HG02759 (cell line): ENCODE measurements at regions not wholly inside any gene's neighbourhood (a gene's known extent, or its start where the extent isn't known, plus 50 kb on each side); places are given as distances from the start of the nearest gene placed in this dataset.

ENCODE experiments used
- ATAC-seq: cut with Tn5 transposase; IDR thresholded peaks from one replicate; pipeline ENCODE4 v1.9.1; 2021; ENCODE audit warnings: mild to moderate bottlenecking, moderate library complexity; ENCODE audit not compliant: unreplicated experiment

DNA sequence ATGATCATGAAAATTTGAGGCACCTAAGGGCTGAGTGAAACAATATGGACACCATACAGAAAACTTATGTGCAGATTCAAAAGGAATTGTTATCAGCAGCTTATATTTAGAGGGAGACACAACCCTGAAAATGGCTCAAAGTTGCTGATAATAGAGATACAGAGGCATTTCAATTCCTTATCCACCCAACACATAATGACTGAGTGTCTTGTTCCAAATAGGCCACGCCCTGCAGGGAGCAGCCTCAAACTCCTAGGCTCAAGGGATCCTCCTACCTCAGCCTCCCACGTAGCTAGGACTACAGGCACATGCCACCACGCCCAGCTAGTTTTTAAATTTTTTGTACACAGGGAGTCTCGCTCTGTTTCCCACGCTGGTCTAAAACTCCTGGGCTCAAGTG lies 79.0 kb downstream of the LBH start:
- no peak for ATAC-seq

DNA sequence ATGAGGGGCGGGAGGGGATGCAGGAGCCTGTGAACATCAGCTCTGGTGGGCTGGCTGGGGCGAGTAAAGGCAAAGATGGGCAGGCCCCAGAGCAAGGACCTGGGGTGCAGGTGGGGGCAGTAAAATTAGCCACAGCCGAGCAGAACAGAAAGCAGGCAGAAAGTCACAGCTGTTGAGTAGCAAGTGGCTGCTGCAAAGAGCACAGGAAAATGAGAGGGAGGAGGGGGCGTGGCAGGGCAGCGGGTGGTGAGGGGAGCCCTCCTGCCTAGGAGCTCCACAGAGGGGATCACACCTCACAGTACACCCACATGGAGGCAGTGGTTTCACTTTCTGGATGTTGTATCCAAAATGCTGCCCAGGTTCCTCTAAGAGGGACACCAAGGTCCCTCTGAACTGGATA lies 79.6 kb downstream of the LBH start:
- ATAC-seq = no peak

DNA sequence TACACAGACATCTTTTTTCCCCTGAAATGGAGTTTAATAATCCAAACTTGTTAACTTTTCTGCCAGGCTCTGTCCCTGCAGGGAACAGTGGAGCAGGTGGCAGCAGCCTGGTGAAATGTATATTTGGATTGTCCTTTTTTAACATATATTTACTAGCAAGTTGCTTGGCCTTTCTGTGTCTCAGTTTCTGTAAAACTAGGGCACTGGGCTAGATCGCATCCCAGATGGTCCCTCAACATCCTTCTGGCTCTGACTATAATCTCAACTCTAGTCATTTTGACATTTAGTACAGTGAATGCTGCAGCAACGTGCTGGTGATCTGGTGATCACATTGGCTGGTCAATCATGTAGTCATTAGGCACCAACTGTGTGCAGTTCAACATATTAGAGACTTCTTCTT lies 80.4 kb downstream of the LBH start:
- no peak for ATAC-seq

DNA sequence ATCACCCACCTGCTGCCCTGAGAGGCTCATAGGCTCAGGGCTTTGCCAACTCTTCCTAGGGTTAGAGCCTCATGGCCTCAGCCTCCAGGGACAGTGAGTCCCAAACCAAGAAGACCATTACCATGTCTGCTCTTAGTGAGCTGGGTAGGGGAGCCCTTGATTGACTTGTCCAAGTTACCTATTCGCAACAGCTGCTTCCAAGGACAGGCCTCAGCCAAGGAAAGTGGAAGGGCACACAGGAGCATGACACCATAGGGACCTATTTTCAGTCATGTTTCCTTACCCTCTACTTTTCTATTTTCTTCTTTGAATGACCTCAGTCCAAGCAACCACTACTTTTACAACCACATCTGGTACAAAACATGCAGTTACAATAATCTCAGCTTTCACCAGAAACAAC lies 81.6 kb downstream of the LBH start:
- ATAC-seq = no peak

DNA sequence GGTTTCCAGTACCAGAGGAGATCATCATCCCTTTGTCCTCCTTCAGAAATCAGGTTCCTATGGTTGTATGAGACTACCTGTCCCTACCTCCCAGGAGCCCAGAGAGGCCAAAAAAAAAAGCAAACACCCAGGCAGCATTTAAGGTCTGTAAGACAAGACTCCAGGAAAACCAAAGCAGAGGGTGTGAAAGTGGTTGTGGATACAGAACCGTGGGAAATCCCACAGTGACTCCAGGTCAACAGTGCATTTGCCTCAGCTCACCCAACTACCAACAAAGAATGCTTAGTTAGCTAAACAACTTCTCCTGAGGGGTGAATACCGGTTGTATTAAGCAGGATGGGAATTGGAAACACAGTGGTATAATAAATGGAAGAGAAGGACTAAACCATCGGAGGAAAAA lies 83.6 kb downstream of the LBH start:
- ATAC-seq = no peak

DNA sequence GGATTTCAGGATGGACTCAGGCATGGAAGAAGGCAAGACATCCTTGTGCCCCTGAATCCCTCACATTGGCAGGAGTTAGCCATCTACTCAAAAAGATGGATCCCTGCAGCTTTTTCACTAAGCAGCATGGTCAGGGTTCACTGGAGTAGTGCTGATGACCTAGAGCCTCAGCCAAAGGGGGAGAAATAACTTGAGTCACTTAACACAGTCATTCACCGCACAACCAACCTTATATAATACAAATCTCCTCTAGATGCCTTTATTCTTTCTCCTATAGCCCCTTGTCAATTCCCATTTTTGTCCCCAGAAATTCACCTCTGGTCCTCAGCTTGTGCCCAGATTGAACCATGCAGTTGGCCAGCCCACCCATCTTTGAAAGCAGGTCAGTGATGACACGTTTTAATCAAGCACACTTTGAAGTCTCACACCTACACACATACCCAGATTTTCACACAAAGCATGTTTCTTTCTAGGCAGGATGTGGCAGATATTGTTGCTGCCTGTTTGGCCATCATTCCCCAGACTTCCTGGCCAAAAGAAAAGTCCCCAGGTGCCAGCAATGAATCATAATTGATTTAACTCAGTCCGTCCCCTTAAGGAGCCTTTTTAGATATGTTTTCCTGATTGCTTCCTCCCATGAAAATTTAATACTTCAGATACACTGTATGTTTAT lies 84.2 kb downstream of the LBH start:
- no peak for ATAC-seq

DNA sequence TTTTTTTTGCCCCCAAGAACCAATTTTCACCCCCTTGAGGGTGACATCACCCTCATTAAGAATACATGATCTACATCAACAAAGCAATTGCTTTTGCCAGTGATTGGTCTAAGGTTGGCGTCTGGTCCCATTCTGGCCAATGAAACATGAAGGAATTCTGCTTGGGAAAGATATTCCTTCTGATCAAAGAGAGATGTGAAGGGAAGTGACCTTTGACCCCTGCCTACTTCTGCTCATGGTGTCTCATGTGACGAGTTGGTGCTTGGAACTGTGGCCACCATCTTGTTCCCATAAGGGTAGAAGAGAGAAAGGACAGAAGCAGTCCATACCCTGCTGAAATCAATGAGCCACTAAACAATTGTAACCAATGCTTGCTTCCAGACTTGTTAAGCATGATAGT lies 85.1 kb downstream of the LBH start:
- ATAC-seq = no peak

DNA sequence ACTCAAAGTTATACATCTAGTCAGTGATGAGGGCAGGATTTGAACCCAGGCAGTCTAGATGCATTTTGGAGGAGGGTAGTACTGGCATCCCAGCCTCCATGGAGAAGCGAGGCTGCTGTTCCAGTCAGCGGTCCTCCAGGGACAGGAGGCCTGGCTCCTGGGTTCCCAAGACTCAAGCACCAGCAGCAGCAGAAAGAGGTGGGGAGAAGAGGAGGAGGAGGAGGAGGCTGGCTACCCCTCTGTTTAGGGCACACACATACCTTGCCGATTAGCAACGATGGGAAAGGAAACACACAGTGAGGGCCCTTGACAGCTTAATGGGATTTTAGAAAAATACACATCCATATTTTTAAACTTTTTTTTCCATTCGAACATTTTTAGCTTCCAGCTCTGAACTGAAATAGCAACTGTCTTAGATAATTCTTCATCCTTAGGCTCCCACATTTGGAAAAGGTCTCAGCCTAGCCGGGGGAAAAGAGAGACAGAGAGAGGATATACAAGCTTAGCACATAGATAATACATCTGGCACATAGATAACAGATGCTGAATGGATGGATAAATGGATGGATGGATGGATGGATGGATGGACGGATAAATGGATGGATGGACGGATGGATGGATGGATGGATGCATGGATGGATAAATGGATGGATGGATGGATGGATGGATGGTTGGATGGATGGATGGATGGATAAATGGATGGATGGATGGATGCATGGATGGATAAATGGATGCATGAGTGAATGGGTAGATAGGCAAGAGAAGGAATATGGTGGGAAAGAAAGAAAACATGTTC lies 87.9 kb downstream of the LBH start:
- no peak for ATAC-seq

DNA sequence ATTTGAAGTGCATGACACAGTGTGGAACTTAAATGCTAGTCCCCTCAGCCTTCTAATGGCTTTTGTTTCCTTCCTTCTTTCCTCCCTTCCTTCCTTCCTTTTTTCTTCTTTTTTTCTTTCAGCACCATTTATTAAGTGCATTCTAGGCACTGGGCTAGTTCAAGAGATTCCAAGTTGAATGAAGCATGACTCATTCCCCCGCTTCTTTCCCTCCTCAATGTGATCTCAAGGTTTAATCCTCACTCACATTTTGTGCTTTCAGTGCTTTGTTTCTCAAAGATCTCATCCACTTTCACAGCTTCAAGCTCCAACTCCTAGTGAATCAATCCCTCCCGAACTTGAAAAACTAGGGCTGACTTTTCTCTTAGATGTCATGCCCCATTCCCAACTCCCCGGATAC lies 90.1 kb downstream of the LBH start:
- no peak for ATAC-seq

DNA sequence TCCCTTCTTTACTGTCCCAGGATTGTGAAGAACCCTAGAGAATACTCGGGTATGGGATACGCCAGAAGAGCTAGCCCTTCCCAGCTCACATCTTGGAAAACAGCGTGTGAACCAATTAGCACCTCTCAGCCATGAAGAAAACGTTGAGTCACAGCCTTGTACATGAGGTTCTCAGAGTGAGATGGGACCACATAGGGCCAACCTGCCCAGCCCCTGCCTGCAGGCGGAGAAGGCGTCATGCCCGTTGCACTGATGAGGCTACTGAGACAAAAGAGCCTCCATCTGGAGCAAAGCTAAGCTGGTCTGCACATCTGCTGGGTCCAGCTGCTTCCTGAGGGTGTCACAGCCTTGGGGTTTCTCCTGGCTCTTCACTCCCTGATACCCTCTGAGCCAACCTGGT lies 92.2 kb downstream of the LBH start:
- no peak for ATAC-seq

DNA sequence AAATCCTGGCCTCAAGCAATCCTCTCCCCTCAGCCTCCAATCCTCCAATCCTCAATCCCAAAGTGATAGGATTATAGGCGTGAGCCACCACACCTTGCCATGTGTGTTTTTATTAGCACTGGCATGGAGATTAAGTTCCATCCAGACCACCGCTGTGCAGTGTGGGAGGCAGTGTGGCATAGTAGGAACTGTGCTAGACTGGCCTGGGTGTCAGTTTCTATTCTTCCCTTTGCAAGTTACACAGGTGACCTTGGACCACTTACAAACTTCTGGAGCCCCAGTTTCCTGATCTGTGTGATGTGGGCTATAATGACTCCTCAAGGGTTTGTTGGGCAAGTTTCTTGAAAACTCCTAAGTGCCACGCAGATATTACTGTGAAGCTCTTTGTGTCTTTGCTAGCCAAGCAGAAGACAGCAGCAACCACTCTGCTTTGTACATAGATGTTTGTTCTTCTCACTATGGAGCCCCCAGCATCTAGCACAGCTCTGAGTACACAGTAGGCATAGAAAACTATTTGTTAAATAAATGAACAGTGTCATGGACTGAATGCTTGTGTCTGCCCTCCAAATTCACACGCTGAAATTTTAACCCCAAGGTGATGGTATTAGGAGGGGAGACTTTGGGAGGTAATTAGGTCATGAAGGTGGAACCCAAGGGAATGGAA lies 93.0 kb downstream of the LBH start:
- ATAC-seq = no peak

DNA sequence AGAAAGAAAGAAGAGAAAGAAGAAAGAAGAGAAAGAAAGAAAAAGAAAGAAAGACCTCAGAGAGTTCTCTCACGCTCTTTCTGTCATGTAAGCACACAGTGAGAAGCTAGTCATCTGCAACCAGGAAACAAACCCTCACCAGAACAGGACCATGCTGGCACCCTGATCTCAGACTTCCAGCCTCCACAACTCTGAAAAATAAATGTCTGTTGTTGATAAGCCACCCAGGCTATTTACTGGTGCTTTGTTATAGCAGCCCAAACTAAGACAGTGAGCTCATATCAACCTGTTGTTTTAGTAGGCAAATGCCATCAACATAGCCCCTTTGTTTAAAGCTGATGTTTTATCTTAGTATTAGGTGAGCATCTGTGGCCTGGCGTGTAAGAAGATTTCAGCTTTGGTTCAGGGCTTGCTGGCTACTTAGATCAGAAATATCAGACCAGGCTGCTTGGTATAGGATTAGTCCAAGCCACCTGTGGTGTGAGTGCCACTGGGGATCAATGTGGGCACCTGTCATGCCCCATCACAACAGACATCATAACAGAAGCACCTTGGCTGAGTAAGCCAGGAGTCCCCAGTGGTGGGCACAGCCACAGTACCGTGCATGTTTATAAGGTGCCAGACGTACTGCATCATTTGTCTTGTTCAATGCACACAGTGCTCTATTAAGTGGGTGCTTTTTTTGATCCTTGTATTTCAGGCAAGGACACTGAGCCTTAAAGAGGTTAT lies 94.4 kb downstream of the LBH start:
- no peak for ATAC-seq

DNA sequence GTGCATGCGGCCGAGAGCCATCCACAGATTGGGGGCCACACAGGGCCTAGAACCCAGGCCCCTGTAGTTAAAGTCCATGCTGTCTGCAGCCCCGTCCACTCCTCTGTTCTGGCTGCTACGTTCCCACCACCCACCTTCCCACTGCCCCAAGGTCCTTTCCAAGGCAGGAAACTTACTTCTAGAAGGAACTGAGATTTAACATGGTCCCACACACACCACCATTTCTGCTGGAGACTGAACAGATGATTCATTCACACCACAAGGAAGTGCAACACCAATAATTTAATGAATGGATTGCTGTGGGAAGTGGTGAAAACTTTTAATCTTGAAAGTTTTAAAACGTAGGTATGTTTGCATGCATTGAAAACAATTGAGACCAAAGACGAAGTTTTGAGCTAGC lies 95.2 kb downstream of the LBH start:
- no peak for ATAC-seq

DNA sequence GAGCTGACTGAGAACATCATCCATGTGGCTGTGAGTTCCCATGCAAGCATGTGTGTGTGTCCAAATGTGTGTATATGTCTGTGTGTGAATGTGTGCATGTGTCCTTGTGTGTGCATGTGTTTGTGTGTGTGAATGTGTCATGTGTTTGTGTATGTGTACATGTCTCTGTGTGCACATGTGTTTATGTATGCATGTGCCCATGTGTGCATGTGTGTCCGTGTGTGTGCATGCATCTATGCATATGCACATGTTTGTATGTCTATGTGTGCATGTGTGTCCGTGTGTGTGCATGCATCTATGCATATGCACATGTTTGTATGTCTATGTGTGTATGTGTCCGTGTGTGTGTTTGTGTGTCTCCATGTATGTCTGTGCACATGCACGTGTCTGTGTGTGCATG lies 99.7 kb downstream of the LBH start:
- ATAC-seq = no peak

DNA sequence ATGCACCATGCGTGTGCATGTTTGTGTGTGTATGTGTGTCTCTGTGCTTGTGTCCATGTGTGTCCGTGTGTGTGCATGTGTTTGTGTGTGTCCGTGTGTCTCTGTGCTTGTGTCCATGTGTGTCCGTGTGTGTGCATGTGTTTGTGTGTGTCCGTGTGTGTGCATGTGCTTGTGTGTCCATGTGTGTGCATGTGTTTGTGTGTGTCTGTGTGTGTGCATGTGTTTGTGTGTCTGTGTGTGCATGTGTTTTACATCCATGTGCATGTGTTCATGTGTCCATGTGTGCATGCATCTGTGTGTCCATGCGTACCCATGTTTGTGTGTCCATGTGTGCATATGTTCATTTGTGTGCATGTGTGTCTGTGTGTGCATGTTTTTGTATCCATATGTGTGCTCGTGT lies 100.5 kb downstream of the LBH start:
- no peak for ATAC-seq

DNA sequence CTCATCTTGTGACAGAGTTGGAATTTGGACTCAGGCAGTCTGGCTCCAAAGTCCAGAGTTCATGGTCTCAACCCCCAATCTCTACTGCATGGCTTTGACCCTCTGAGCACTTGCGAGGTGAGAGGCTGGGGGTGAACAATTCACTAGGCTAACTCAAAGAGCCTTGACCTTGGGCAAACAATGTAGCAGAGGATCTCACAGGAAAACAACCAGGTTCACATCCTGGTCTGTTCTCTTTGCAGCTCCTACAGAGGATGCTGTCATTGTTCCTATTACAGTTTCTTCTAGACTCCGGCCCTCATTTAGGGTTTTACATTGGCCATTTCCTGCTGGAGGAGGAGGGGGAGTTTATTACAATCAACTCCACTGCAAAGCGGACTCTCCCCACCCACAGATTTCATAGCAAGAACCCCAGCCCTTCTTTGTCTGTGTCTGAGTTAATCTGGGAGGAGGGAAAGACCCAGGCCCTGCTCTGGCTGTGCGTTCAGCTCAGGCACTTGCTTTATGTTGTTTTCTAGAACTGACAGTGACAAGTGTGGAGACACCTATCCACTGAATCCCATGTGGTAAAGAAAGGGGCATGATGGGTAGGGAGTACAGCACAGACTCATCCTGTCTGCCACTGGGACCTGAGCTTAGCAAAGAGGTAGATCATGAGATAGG lies 101.6 kb downstream of the LBH start:
- no peak for ATAC-seq

DNA sequence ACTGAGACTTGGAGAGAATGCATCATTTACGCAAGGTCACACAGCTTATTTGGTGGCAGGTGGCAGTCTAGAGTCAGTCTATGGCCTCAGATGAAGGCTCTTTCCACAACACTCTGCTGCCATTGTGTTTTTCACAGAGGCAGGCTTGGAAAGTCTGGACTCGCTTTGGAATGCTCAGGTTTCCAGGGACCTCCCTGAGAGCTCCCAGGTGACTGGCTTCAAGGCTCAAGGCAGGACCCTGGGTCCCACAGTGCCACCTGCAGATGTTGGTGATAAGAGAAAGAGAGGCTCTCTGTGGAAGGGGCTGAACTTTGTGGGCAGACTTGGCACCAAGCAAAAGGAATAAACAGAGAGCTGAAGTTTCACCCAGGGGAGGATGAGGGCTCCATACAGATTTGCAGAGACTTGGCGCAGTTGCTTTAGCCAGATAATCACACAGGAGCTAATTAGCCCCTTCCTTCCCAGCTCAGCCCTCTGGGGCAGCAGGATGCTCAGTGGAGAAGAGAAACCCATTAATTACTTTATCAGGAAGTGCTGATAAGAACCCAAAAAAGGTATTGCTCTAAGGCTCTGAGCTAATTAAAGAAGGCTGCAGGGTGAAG lies 103.5 kb downstream of the LBH start:
- no peak for ATAC-seq

DNA sequence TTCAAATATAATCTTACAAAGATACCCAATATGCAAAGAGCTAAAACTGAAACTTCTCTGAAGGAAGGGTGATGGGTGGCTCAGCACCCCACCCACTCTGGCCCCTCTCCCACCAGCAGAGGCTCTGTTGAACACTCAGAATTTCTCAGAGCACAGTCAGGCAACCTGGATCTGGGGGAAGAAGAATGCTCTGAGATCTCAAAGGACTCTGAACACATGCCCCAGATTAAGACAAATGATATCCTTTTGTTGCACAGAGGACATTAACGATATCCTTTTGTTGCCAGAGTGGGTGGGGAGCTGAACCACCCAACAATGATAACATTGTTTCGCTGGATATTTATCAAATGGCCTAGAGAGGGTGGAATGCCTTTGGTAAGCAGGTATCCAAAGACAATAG lies 104.8 kb downstream of the LBH start:
- no peak for ATAC-seq

DNA sequence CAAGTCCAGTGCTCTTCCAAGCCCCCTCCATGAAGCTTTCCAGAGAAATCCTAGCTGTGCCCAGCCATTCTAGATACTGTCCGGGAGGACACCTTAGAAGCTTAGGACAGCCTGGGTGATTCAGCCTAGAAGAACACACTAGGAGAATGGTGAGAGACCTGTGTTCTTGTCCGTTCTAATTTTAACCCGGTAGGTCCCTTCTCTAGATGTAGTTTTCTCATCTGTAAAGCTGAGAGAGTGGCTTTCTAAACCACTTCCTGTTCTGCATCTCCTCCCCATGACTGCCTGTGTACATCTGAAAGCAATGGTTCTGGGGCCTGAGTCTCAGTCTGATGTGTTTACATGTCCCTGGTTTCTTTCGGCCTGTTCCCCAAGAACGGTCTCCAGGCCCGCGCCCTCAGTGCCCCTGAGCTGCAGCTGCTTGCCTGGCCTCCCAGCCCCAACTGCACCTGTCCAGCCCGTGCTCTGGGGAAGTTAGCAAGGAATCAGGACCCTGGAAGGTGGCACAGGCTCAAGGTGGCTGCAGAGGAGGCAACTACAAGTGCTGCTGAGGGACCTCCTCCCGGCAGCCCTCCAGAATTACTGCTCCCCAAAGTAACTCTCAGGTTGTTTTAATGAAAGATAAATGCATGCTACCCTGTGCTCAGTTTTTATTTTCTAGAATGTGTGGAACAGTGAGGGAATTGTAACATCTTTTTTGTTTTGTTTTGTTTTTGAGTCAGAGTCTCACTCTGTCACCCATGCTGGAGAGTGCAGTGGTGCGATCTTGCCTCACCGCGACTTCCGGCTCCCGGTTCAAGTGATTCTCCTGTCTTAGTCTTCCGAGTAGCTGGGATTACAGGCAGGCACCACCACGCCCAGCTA lies 105.9 kb downstream of the LBH start:
- ATAC-seq = peak; percentile 88

DNA sequence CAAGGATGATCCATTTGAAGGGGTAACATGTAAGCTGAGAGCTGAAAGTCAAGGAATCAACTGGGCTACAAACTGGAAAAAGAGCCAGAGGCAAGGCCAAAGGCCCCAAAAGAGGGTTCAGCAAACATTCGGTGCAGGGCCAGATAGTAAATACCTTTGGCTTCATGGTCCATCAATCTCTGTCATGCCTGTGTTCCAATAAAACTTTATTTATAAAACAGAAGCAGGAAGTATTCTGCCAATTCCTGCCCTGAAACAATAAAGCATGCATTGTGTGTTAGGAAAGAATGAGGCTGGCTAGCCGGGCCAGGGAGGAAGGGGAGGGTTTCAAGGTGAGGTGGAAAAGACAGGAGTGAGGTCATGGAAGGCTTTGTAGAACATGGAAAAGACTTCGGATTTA lies 107.1 kb downstream of the LBH start:
- ATAC-seq = no peak
